Fibroblast of skin of left biceps (primary cell): ENCODE measurements at regions not wholly inside any gene's neighbourhood (a gene's known extent, or its start where the extent isn't known, plus 50 kb on each side); places are given as distances from the start of the nearest gene placed in this dataset.
"Not testable (repeated sequence)": the region's sequence is repeated elsewhere in the genome, so short reads cannot be mapped to it uniquely, and the experiment has no call there.

ENCODE experiments used
- DNase-seq, 2 experiments: peaks; one replicate each; pipeline ENCODE4 v3.0.0-alpha.2; 2013; ENCODE audit warnings: low read depth in 2 of 2

DNA sequence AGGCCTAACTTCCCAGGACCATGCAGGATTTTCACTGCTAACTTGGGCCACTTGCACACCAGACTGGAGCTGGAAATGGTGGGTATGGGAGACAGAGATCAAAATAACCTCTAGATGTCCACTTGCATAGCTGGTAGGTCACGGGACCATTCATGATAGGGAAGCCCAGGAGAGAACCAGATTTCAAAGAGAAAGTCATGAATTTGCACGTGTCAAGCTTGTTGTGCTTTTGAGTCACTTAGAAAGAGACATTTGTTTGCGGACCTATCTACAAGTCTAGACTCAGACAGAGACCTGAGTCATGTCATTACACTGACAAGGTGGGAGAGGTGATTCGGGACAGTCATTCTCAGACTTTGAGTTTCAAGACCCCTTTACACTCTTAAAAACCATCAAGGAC is 704.1 kb downstream of the DTWD2 start:
- DNase-seq = not testable (repeated sequence)

DNA sequence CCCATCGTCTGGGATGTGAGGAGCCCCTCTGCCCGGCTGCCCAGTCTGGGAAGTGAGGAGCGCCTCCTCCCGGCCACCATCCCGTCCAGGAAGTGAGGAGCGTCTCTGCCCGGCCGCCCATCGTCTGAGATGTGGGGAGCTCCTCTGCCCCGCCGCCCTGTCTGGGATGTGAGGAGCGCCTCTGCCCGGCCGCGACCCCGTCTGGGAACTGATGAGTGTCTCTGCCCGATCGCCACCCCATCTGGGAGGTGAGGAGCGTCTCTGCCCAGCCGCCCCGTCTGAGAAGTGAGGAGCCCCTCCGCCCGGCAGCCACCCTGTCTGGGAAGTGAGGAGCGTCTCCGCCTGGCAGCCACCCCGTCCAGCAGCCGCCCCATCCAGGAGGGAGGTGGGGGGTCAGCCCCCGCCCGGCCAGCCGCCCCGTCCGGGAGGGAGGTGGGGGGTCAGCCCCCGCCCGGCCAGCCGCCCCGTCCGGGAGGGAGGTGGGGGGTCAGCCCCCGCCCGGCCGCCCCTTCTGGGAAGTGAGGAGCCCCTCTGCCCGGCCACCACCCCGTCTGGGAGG is 705.8 kb downstream of the DTWD2 start:
- DNase-seq = not testable (repeated sequence)

DNA sequence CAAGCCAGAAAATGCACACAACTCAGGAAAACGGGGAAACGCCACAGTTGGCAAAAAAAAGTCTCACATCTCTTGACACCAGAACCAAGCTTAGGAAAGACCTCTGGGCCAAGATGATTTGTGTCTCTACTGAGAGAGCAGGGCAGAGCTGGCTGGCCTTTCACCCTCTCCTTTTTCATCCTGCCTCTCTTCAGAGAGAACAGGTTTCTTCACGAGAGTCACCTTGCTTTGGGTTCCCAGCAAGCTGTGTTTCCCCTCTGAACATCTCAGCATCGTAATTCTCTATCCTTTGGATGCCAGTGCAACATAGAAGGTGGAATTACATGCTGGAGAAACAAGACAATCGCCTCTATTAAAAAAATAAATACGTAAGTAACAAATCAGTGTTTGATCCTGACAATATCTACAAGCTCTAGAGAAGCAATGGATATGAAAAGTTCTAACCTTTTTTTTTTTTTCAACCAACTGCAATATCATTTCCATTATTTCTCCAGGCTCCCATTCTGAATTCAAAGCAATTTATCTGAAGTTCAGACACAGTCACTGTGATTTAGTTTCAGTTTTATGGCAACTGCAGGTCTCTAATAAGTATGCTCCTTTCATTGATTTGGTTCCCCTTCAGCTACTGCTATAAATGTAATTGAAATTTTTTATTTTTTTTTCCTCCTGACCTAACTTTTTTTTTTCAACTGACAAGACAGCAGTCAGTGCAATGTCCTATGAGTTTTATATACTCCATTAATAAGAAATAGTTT is 708.6 kb downstream of the DTWD2 start:
- DNase-seq = no peak

DNA sequence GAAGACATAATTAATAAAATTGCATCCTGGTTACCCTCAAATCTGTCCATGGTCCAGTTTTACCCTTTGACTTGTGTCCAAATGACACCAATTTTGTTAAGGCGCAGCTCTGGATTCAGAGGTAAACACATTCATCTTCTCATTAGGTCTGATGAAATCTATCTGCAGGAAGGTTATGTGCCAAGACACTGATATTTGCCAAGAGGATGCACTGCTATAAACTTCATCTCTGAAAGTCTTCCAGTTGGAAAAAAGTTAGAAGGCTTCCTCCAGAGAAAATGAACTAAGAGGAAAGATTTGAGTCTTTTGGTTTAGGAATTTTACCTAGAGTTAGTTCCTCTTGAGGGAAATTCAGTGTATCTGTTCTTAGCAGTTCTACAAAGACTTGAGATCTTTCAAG is 717.8 kb downstream of the DTWD2 start:
- DNase-seq = no peak

DNA sequence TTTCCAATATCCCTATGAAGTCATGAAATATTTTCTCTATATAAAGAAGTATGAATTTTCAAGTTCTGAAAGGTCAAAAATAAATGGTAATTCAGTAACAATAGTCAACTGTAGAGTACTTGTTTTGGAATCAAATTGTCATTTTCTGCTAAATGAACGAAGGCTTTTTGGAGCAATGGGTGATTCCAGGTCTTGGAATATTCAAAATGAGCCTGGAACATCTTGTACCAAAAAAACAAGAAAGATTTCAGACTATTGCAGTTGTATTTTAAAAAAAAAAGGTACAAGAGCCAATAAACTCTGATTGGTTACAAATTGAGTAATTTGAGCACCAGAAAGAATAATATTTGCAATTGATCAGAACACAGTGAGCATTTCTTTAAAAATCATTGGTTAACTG is 730.1 kb downstream of the DTWD2 start:
- no peak for DNase-seq

DNA sequence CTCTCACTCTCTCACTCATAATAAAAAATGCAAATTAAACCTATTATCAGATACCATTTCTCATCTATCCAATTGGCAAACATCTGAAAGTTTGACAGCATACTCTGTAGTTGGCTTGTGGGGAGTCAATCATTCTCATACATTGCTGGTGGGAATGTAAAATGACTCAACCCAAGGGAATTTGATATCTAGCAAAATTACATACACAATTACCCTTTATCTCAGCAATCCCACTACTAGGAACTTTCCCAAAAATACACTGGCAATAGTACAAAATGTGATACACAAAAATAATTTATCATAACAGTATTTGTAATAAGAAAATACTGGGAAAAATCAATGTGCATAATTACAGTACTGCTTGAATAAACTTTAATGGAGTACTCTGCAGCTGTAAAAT is 731.3 kb downstream of the DTWD2 start:
- DNase-seq = peak; percentile 6 to 15

DNA sequence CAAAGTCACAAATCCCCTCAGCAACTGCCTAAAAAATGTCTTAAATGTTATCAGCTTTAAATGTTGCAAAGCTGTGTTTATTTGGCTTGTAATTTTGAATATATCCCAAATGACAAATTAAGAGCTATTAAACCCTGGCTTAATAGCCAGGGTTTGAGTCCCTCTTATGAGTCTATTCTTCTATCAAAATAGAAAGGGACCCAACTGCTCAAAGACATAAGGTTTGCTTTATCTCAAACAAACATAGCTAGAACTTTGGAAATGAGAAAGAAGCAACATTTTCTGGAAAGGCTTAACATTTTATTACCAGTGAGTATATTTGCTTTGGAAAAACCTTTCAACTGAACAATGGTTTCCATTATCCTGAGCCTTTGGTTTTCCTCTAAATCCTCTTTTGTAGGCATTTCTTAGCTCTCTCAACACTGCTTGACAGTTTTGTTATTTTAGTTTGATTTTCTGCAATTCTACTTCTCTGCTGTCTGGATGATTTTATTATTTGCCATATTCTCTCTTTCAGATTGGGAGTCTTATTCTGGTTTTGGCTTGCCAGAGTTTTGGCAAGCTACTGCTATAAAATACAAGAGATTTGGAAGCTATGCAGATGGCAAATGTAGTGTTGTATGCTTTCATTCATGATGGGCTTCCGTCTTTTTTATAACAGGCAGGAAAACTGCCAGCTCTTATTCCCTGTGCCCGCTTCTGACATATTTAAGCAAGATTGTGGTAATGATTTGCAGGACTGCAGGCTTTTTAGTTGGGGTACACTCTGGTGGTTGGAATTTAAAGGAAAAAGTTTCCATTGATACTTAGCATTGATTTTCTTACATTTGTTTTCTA is 734.9 kb downstream of the DTWD2 start:
- no peak for DNase-seq

DNA sequence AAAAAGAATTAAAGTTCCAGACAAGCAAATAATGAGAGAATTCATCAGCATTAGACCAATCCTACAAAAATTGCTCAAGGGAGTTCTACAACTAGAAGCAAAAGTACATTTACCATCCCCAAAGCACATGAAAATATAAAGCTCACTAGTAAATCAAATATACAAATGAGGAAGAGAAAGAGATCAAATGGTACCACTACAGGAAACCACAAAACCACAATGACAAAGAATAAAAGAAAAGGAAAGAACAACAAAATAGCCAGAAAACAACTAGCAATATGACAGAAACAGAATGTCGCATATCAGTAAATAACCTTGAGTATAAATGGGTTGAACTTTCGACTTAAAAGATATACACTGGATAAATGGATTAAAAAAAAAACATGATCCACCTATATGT is 739.0 kb downstream of the DTWD2 start:
- DNase-seq = no peak

DNA sequence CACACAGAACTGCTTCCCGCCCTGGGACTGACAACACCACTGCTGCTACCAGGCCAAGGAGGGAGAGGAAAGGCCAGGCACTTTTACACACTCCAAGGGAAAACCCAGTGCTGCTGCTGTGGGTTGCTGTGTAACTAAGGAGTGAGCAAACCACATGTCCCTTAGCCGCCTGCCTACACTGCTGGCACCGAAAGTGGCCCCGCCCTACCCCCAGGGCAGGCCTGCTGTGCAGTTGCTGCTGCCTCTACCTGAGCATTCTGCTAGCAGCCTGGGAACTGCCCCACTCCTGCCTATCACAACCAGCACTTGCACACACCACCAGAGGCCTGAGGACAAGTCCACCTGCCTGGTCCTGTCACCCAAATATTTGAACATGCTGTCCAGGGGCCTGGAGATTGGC is 740.9 kb downstream of the DTWD2 start:
- DNase-seq = no peak

DNA sequence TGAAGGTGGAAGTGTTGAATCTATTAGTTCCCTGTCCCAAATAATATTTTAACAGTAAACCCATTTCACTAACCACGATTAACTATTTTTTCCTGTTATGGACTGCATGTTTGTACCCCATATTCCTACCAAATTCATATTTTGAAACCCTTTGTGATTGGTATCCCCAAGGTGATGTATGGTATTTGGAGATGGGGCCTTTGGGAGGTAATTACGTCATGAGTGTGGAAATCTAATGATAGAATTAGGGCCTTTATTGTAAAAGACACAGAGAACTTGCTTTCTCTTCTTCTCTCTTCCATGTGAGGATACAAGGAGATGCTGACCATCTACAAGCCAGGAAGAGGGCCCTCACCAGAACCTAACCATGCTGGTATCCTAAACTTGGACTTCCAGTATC is 744.7 kb downstream of the DTWD2 start:
- no peak for DNase-seq

DNA sequence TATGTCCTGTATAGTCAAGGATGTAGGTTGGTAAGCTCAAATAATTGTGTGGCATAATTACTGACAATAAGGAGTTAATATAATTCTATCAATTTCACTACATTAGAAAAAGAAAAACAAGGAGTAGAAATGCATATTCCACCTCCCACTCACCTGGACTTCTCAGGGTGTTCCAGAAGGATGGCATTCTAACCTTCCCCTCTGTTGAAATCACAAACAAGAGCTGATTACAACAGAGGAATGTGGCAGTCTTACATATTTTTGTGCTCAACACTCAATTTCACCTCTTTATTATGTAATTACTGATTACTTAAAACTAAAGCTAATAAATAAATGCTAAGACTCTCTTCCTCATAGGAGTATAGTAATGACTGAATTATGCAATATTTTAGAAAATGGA is 745.3 kb downstream of the DTWD2 start:
- no peak for DNase-seq

DNA sequence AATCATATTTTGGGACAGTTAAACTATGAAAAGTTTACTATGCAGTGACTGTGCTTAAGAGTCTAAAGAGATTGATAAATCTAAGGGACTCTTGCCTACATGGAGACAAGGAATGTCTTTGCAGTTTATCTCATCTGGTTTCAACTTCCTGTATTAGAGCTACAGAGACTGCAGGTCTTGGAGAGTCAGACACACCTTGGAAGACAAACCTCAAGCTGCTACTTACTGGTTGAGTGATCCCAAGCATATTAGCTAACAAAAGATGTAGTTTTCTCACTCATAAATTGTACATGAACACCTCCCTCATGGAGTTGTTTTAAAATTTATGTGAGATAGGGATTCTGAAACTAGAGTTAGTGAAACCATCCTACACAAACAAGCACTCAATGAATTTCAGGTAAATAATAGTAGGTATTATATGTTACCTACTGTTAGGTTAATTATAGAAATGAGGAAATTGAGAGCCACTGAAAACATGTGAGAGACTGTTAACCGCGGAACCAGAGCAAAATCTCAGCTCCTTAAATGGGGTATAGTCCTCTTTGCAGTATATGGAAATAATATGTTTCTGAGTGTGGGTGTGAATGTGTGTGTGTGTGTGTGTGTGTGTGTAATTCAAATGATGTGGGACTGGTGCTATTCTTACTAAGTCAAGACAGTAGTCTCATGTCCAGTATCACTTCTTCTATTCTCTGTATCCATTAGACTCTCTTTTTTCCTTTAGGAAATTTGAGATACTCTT is 752.1 kb downstream of the DTWD2 start:
- DNase-seq = no peak

DNA sequence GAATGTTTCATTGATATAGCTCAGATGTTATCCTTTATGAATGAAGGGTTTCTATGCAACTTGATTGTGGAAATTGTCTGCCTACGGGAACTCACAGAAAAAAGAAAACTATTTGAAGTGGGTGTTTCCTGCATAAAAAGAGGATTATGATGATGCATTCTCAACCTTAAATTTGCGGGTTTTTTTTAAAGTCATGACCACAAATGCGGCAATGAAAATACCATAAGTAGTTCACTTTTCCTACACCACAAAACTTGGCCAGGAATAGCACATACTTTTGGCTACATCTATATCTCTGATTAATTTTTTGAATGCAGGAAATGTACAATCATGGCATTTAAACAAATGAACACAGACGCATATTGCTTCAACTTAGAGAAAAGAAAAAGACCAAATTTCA is 754.7 kb downstream of the DTWD2 start:
- peak; percentile 80 for DNase-seq

DNA sequence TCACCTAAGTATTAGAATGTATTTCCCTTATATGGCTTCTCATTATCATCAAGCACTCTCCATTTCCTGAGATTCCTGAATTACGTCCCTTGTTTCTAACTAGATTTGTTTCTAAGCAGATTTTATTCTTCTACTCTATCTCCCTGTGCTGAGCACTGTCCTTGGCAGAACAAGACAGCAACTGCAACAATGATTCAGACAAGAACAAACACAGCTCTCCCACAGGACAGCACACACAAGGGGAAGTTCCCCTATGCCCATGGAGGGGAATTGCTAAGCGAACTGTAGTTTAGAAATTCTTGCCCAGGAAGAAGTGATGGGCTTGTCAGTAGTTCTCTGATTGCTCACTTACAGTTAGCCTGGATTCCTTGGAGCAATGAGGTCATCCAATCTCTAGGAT is 759.9 kb downstream of the DTWD2 start:
- DNase-seq = no peak

DNA sequence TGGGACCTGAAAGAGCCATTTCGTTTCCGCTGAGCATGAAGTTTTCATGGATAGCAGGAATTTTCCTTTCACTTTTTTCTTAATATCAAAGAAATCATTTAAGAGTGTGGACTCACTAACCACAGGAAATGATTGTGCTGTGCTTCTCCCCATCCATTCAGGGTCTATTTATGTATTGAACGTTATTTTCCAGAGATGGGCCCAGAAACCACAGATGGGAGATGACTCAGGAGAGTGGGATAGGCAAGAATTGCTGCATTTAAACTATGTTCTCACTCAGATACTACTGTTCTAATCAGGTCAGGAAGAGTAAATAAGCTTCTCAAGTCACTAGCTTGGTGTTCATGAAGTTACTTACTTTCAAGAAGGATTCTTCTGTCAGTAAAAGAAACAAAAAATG is 763.8 kb downstream of the DTWD2 start:
- DNase-seq = peak; percentile 71 to 78

DNA sequence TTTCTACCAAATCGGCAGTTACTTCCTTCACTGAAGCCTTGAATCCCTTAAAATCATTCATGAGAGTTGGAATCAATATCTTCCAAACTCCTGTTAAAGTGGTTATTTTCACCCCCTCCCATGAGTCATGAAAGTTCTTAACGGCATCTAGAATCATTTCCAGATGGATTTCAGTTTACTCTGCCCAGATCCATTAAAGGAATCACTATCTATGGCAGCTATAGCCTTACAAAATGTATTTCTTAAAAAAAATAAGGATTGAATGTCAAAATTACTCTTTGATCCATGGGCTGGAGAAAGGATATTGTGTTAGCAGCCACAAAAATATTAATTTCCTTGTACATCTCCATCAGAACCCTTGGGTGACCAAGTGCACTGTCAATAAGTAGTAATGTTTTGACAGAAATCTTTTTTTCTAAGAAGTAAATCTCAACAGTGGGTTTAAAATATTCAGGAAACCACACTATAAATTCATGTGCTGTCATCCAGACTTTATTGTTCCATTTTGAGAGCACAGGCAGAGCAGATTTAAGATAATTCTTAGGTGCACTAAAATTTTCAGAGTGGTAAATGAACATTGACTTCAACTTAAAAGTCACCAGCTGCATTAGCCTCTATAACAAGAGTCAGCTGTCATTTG is 767.7 kb downstream of the DTWD2 start:
- DNase-seq = peak; percentile 76 to 77

DNA sequence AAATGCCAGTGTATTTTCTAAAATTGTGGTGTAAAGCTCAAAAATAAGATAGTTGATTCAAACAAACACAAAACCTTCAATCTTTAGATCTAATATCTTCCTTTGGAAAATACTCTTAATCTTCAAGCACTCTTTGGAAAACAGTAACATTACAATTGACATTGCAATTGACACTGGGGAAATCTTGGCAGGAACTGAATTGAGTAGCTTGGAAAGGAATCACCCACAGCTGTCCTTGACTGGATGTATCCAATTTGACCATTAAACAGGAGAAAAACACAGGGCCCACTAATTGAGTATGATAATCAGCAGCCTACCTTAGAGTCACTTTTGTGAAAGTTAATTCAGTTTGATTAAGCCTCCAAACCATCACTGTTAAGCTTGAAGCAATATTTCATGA is 776.7 kb downstream of the DTWD2 start:
- no peak for DNase-seq

DNA sequence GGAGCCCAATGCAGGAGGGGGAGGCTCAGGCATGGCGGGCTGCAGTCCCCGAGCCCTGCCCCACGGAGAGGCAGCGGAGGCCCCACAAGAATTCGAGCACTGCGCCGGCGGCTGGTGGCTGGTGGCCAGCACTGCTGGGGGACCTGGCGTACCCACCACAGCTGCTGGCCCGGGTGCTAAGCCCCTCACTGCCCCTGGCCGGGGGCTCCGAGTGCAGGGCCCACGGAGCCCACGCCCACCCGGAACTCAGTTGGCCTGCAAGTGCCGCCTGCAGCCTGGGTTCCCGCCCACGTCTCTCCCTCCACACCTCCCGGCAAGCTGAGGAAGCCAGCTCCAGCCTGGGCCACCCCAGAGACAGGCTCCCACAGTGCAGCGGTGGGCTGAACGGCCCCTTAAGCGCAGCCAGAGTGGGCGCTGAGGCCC is 780.3 kb downstream of the DTWD2 start:
- no peak for DNase-seq

DNA sequence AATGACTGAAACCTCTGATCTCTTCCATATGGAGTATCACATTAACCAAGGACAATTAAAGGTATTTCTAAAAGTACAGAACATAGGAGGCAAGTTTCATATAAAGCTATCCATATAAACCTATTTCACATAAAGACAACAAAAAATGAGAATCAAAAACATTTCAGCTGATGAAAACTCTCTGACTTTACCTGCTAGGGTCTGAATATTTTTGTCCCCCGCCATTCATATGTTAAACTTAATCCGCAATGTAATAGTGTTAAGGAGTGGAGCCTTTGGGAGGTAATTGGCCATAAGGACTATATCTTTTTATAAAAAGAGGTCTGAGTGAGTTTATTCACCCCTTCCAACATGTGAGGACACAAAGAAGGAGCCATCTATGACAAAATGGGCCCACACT is 788.5 kb downstream of the DTWD2 start:
- no peak for DNase-seq

DNA sequence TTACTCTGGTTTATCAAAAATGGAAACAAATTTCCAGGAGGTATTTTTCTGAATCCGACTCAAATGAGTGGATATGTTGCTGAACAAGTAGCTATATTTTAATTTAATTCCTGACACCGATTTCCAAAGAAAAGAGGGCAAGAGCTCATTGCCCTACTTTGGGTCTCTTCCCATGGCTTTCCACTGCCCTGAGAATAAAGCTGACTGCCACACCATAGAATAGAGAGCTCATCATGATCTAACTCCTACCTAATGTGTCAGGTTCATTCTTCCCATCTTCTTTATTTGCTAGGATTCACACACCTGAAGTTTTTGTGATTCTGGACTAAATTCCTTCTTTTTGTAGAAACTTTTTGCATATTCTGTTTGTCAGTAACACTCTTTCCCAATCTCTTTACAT is 792.1 kb downstream of the DTWD2 start:
- DNase-seq = no peak

DNA sequence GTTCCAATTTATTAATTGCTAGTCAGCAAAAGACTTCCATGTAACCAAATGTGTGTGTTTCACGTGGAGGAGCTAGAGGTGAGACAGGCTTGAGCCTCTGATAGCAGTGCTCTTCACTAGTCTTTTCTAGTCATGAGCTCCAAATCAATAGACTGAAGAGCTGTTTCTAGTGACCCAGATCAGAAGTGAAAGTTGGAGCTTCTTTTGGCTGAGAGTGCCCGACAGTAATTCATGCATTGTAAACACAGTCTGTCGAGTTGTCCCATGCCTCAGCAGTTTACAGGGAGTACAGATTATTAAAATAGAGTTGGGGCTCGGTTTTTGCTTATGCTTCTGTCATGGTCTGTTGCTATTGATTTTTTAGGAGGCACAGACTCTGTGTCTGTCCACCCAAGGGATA is 793.1 kb downstream of the DTWD2 start:
- no peak for DNase-seq
